HL-60 (cell line): ENCODE measurements at regions not wholly inside any gene's neighbourhood (a gene's known extent, or its start where the extent isn't known, plus 50 kb on each side); places are given as distances from the start of the nearest gene placed in this dataset.

Source experiments
- CTCF ChIP-seq: IDR thresholded peaks from one replicate; pipeline ENCODE4 v1.5.1; 2011; ENCODE audit warnings: low read length, control low read depth, inconsistent platforms; ENCODE audit not compliant: insufficient read depth
- GABPA ChIP-seq: IDR thresholded peaks from 2 replicates; pipeline ENCODE4 v1.6.1; 2012; ENCODE audit warnings: low read depth
- POLR2AphosphoS5 ChIP-seq: IDR thresholded peaks from 2 replicates; pipeline ENCODE4 v1.6.1; 2012; ENCODE audit warnings: low read depth
- REST ChIP-seq: IDR thresholded peaks from 2 replicates; pipeline ENCODE4 v1.6.1; 2012; ENCODE audit warnings: low read depth; ENCODE audit not compliant: insufficient replicate concordance
- SPI1 ChIP-seq: IDR thresholded peaks from 2 replicates; pipeline ENCODE4 v1.6.1; 2012; ENCODE audit warnings: low read depth, mild to moderate bottlenecking, borderline replicate concordance

DNA sequence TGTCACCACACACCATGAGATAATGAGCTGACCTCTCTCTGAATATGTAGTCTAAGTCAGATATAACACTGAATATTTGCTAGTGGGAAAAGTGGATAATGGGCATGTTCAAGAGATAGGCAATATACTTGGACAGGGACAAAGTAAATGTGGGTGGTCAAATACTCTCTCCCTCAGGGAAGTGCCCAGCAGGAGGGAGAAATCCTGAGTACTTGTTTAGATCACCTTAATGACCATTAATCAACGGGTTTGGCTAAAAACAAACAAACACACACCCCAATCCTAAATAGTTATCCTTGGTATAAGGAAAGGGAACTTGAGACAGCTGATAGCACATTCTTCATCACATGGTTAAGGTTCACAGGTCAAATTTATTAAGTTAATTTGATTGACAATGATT, 933.5 kb downstream of the C4orf33 start:
- TF ChIP-seq CTCF = no peak
- TF ChIP-seq POLR2AphosphoS5 = no peak
- no peak for TF ChIP-seq REST
- TF ChIP-seq GABPA = no peak
- no peak for TF ChIP-seq SPI1
